Caco-2 (cell line): ENCODE measurements at regions not wholly inside any gene's neighbourhood (a gene's known extent, or its start where the extent isn't known, plus 50 kb on each side); places are given as distances from the start of the nearest gene placed in this dataset.

ENCODE experiments used
- BruUV-seq: library from RNA; stranded (reverse); fragments of 400-500 nt; replicated peaks from 2 replicates; lab custom pipeline; 2021; lab: Mats Ljungman, UMichigan
- CTCF ChIA-PET: fragments of 300-600 bp; sonication (Branson Sonifier 250); formaldehyde crosslinking; loops from one replicate; lab custom pipeline; 2022; ENCODE audit warnings: antibody characterized with exemption; lab: Charles Lee
- POLR2A ChIA-PET: fragments of 300-600 bp; sonication (Branson Sonifier 250); formaldehyde crosslinking; loops from one replicate; lab custom pipeline; 2022; ENCODE audit warnings: antibody characterized with exemption; lab: Charles Lee
- DNase-seq, 2 experiments: peaks; one replicate each; pipeline versions ENCODE4 v3.0.0 to v3.0.0-alpha.2; 2020 to 2022
- H3K27me3 ChIP-seq: replicated peaks from 2 replicates; pipeline ENCODE4 v1.6.0; 2011; ENCODE audit warnings: low read length; ENCODE audit not compliant: control insufficient read depth, insufficient read depth
- H3K36me3 ChIP-seq: 2 replicates; pipeline ENCODE4 v1.5.1; 2011; ENCODE audit warnings: low read length; ENCODE audit not compliant: control insufficient read depth, insufficient read depth
- H3K4me1 ChIP-seq: fragments of 250-450 bp; sonication (Bioruptor Pico); 2 replicates; pipeline ENCODE4 v1.5.1; 2020; ENCODE audit warnings: mild to moderate bottlenecking
- H3K4me3 ChIP-seq: 2 replicates; pipeline ENCODE4 v1.5.1; 2011; ENCODE audit warnings: low read depth, mild to moderate bottlenecking, control low read depth, low read length
- H3K9me3 ChIP-seq: fragments of 250-450 bp; sonication (Bioruptor Pico); 2 replicates; pipeline ENCODE4 v1.5.1; 2020; ENCODE audit warnings: mild to moderate bottlenecking, moderate library complexity
- H3K27ac Mint-ChIP-seq: one replicate; pipeline ENCODE4 v1.8.0; 2022; ENCODE audit warnings: mixed read lengths; ENCODE audit not compliant: unreplicated experiment
- H3K27me3 Mint-ChIP-seq: one replicate; pipeline ENCODE4 v1.8.0; 2022; ENCODE audit warnings: mixed read lengths; ENCODE audit not compliant: insufficient read depth, unreplicated experiment
- H3K36me3 Mint-ChIP-seq: one replicate; pipeline ENCODE4 v1.8.0; 2022; ENCODE audit warnings: mild to moderate bottlenecking, mixed read lengths; ENCODE audit not compliant: insufficient read depth, unreplicated experiment
- H3K4me1 Mint-ChIP-seq: one replicate; pipeline ENCODE4 v1.8.0; 2022; ENCODE audit warnings: low read depth, mixed read lengths; ENCODE audit not compliant: unreplicated experiment
- H3K4me3 Mint-ChIP-seq: one replicate; pipeline ENCODE4 v1.8.0; 2022; ENCODE audit warnings: mild to moderate bottlenecking, moderate library complexity, mixed read lengths; ENCODE audit not compliant: unreplicated experiment
- H3K9me3 Mint-ChIP-seq: one replicate; pipeline ENCODE4 v1.8.0; 2022; ENCODE audit warnings: mixed read lengths; ENCODE audit not compliant: unreplicated experiment
- CTCF ChIP-seq, 2 experiments: fragments of 200-600 bp in 1 of 2; IDR thresholded peaks; 1 replicate in 1 of 2; 2 replicates in 1 of 2; pipeline versions ENCODE4 v1.5.1 to v1.8.0; 2011 to 2022; ENCODE audit warnings: antibody characterized with exemption in 1 of 2, control low read depth in 1 of 2, inconsistent platforms in 1 of 2, low read depth in 1 of 2, low read length in 1 of 2, mild to moderate bottlenecking in 1 of 2, moderate library complexity in 1 of 2; ENCODE audit not compliant: insufficient read depth in 1 of 2, severe bottlenecking in 1 of 2, unreplicated experiment in 1 of 2
- intact Hi-C: fragments of 100-400 bp; cut with micrococcal nuclease; formaldehyde crosslinking; loops from one replicate; pipeline ENCODE4 v1.10.0; 2022; ENCODE audit not compliant: unreplicated experiment

DNA sequence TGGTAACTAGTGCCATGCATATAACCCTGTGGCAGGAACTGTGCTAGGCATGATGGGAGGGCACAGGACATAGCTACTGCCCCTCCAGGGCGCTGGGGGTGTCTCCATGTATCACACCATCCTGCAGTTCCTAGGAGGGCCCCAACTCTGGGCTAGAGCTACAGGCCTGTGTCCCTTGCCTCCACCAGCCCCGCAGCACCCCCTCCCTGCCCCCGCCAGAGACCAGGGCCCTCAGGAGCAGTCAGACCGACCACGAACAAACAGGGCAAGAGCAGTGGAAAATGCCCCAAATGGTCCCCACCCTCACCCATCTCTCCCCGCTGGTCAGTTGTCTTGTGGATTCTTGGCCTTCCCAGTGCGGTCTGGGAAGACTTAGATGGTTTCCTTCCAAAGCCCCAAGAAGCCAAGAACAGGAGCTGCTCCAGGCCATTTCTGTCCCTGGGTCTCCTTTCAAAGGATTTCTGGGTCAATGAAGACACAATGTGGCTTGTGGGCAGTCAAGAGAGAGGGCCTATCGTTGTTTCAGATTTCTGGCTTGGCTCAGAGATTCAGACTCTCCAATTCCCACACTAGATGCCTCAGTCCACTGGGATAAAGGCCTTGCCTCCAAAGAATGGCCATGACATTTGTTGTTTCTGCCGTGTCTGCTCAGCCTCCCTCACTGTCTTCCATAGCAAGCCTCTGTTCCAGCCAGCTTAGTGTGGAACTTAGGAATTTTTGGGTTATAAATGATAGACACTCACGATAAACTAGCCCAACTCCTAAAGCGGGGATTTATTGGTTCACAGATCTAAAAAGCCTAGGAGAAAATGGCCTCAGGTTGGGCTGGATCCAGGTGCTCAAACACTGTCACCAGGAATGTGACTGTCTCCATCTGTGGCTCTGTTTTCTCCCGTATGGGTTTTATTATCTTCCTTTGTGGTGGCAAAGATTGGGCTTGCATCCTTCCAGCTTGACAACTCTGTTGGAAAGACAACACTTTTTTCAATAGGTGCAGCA is 80.6 kb downstream of the LSM3 start:
- Histone ChIP-seq H3K27me3 (no peaks in the 10 kb centered on the region), H3K36me3 (no peaks in the 10 kb centered on the region), H3K9me3 (no peaks in the 10 kb centered on the region), H3K4me1 (peaks cover 19% of the 10 kb centered on the region), H3K4me3 (no peak overlapping the region)
- no peak for DNase-seq
- ChIA-PET CTCF (interaction anchor here (0.7 to 4.3 kb wide), 2 partner anchors 22 to 55 kb away, joined by 3 to 35 read pairs; no protein-coding TSS in a partner anchor), POLR2A (no interaction called here)
- BruUV-seq: no TSS peak
- Mint-ChIP-seq H3K27me3 (no peaks in the 10 kb centered on the region), H3K9me3 (no peaks in the 10 kb centered on the region), H3K27ac (no peak overlapping the region), H3K36me3 (no peaks in the 10 kb centered on the region), H3K4me1 (peaks cover 18% of the 10 kb centered on the region), H3K4me3 (no peak overlapping the region)
- no peak for TF ChIP-seq CTCF (IDR thresholded peaks at IDR 0.05; ENCODE audit: insufficient read depth in 1 of 2, low read depth in 1 of 2, low read length in 1 of 2, severe bottlenecking in 1 of 2, unreplicated experiment in 1 of 2)
- intact Hi-C loops: no loop called here

DNA sequence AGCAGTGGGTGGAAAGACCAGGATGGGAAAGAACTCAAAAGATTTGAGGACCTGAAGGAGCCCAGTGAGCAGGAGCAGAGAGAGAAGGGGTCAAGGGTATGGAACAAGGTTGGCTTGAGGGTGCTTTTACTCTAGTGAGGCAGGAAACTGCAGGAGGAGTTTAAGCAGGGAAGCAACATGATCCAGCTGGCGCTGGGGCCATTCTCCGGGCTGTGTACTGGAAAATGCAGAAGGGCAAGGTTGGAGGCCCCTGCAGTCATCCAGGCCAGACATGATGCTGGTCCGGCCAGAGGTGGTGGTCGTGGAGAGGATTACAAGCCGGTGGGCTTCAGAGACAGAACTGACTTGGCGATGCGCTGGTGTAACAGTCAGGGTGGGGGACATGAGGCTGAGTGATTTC is 81.8 kb downstream of the LSM3 start:
- H3K36me3 ChIP-seq: no peaks in the 10 kb centered on the region
- ChIA-PET CTCF (interaction anchor here (0.6 to 4.3 kb wide), 8 partner anchors 52 to 203 kb away, joined by 3 to 35 read pairs (median 4); no protein-coding TSS in a partner anchor), POLR2A (interaction anchor here (0.6 kb wide), 1 partner anchor 688 kb away, joined by 4 read pairs; no protein-coding TSS in a partner anchor)
- intact Hi-C loops: loop anchor here (2.0 to 5.0 kb wide), 4 partner anchors 30 to 363 kb away; partner anchors contain the start of gene SLC6A6
- no peaks in the 10 kb centered on the region for H3K27me3 ChIP-seq
- Mint-ChIP-seq H3K4me3 (no peak overlapping the region), H3K4me1 (peaks cover 23% of the 10 kb centered on the region), H3K27ac (no peak overlapping the region), H3K9me3 (no peaks in the 10 kb centered on the region), H3K36me3 (no peaks in the 10 kb centered on the region), H3K27me3 (no peaks in the 10 kb centered on the region)
- no peak for TF ChIP-seq CTCF (IDR thresholded peaks at IDR 0.05; ENCODE audit: insufficient read depth in 1 of 2, low read depth in 1 of 2, low read length in 1 of 2, severe bottlenecking in 1 of 2, unreplicated experiment in 1 of 2)
- peaks cover 24% of the 10 kb centered on the region for H3K4me1 ChIP-seq
- DNase-seq: no peak
- no peak overlapping the region for H3K4me3 ChIP-seq
- no TSS peak for BruUV-seq
- H3K9me3 ChIP-seq: no peaks in the 10 kb centered on the region

- ChIA-PET POLR2A (no interaction called here), CTCF (interaction anchor here (0.6 to 4.3 kb wide), 10 partner anchors 35 to 207 kb away, joined by 3 to 35 read pairs (median 4); no protein-coding TSS in a partner anchor)
- no peak overlapping the region for H3K4me3 ChIP-seq
- H3K27me3 ChIP-seq: no peaks in the 10 kb centered on the region
- H3K4me1 Mint-ChIP-seq: peaks cover 27% of the 10 kb centered on the region
- no peak overlapping the region for H3K4me3 Mint-ChIP-seq
- intact Hi-C loops: loop anchor here (1.0 to 5.0 kb wide), 9 partner anchors 30 to 364 kb away; partner anchors contain the start of gene SLC6A6
- H3K36me3 ChIP-seq: no peaks in the 10 kb centered on the region
- H3K27ac Mint-ChIP-seq: no peak overlapping the region
- TF ChIP-seq CTCF (IDR thresholded peaks at IDR 0.05; ENCODE audit: insufficient read depth in 1 of 2, low read depth in 1 of 2, low read length in 1 of 2, severe bottlenecking in 1 of 2, unreplicated experiment in 1 of 2): peak; percentile 87 to 97
- no peaks in the 10 kb centered on the region for H3K36me3 Mint-ChIP-seq
- peak; percentile 87 to 91 for DNase-seq
- no peaks in the 10 kb centered on the region for H3K27me3 Mint-ChIP-seq
- no TSS peak for BruUV-seq
- no peaks in the 10 kb centered on the region for H3K9me3 Mint-ChIP-seq
- no peaks in the 10 kb centered on the region for H3K9me3 ChIP-seq
- H3K4me1 ChIP-seq: peaks cover 29% of the 10 kb centered on the region
Observed at GRCh38 chr3:14261229-14261628, 82.6 kb downstream of the LSM3 start.
